Transverse colon (tissue), 4 donors: ENCODE measurements at regions not wholly inside any gene's neighbourhood (a gene's known extent, or its start where the extent isn't known, plus 50 kb on each side); places are given as distances from the start of the nearest gene placed in this dataset.

Experiments
- DNase-seq: peaks from one replicate; pipeline ENCODE4 v3.0.0-alpha.2; 2019
- H3K27ac ChIP-seq, 4 donors: fragments of 200-600 bp; sonication (generic); 2 replicates each; pipeline ENCODE4 v1.5.1; 2016 to 2018; ENCODE audit warnings: inconsistent platforms in 4 of 4
- H3K27me3 ChIP-seq: fragments of 200-600 bp; sonication (generic); 2 replicates; pipeline ENCODE4 v1.5.1; 2017; ENCODE audit warnings: inconsistent platforms
- H3K36me3 ChIP-seq, 4 donors: fragments of 200-600 bp; sonication (generic); 2 replicates each; pipeline ENCODE4 v1.5.1; 2017 to 2019; ENCODE audit warnings: inconsistent platforms in 4 of 4
- H3K4me1 ChIP-seq, 4 donors: fragments of 200-600 bp; sonication (generic); 2 replicates each; pipeline ENCODE4 v1.5.1; 2017 to 2020; ENCODE audit warnings: inconsistent platforms in 4 of 4
- H3K4me3 ChIP-seq, 4 donors: fragments of 200-600 bp; sonication (generic); 1 replicate in 1 of 4; 2 replicates in 3 of 4; pipeline versions ENCODE4 v1.5.1 to v1.6.1; 2017 to 2019; ENCODE audit warnings: inconsistent platforms in 4 of 4
- H3K9me3 ChIP-seq, 2 donors: fragments of 200-600 bp; sonication (generic); 2 replicates each; pipeline ENCODE4 v1.5.1; 2017 to 2019; ENCODE audit warnings: inconsistent platforms in 2 of 2
- EP300 ChIP-seq: sonication (generic); formaldehyde crosslinking; IDR thresholded peaks from one replicate; pipeline ENCODE4 v1.6.1; 2017; ENCODE audit warnings: antibody characterized with exemption, low read depth
- POLR2A ChIP-seq: fragments of 450-650 bp; IDR thresholded peaks from one replicate; pipeline ENCODE4 v1.6.1; 2016; ENCODE audit warnings: antibody characterized with exemption, mild to moderate bottlenecking, moderate library complexity
- POLR2AphosphoS5 ChIP-seq, 3 donors: sonication (generic); formaldehyde crosslinking; IDR thresholded peaks; one replicate each; pipeline ENCODE4 v1.6.1; 2016; ENCODE audit warnings: antibody characterized with exemption in 3 of 3
- WGBS, 2 donors: methylation state at CpG; one replicate each; pipeline ENCODE4 v1.1.5; 2018; ENCODE audit warnings: low coverage in 1 of 2; 5-methylcytosine and 5-hydroxymethylcytosine counted together
- in situ Hi-C, 4 donors: fragments of 200-750 bp; cut with MboI; loops; one replicate each; pipeline versions ENCODE4 v1.15.0 to v1.15.1; 2017; ENCODE audit warnings: low sequenced_read_pairs in 3 of 4, low pct_ligation_motif_present in 1 of 4, low pct_unique_long_range_greater_than_20kb in 1 of 4
- intact Hi-C: fragments of 100-400 bp; cut with DNase I; formaldehyde crosslinking; loops from one replicate; pipeline ENCODE4 v1.15.1; 2023; ENCODE audit warnings: low total_unique reads
- TF ChIP-seq, protein P1 (sequence below), 5 experiments: fragments of 200-600 bp in 3 of 5; fragments of 450-650 bp in 2 of 5; sonication (generic) in 3 of 5; IDR thresholded peaks; 1 replicate in 2 of 5; 2 replicates in 3 of 5; pipeline ENCODE4 v1.5.1; 2016 to 2017; ENCODE audit warnings: antibody characterized with exemption in 5 of 5, inconsistent platforms in 3 of 5, mild to moderate bottlenecking in 2 of 5, moderate library complexity in 1 of 5

DNA sequence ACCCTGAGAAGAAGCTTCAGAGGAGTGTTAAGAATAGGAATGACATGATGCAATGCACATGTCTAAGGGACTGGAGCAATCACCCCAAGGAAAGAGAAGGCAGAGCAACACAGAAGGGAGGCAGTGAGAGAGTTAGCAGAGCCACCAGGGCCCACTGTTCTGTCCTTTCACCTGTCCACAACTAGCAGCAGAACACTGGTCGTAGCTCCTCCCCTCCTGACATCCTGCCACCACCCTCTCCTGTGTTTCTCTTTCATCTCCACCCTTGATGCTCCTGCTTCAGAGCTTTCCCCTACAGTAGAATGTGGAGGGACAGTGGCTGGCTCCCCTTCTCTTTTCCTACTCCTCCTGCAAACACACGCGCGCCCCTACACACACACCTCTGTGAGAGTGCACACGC is 483.4 kb upstream of the KIF2A start:
- intact Hi-C loops (no loop called here), in situ Hi-C loops (no loop called here)
- TF ChIP-seq POLR2AphosphoS5 (IDR thresholded peaks at IDR 0.05) (no peak), EP300 (no peak), POLR2A (no peak)
- TF ChIP-seq, protein P1, sequence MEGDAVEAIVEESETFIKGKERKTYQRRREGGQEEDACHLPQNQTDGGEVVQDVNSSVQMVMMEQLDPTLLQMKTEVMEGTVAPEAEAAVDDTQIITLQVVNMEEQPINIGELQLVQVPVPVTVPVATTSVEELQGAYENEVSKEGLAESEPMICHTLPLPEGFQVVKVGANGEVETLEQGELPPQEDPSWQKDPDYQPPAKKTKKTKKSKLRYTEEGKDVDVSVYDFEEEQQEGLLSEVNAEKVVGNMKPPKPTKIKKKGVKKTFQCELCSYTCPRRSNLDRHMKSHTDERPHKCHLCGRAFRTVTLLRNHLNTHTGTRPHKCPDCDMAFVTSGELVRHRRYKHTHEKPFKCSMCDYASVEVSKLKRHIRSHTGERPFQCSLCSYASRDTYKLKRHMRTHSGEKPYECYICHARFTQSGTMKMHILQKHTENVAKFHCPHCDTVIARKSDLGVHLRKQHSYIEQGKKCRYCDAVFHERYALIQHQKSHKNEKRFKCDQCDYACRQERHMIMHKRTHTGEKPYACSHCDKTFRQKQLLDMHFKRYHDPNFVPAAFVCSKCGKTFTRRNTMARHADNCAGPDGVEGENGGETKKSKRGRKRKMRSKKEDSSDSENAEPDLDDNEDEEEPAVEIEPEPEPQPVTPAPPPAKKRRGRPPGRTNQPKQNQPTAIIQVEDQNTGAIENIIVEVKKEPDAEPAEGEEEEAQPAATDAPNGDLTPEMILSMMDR (IDR thresholded peaks at IDR 0.05), result no peak
- H3K27ac ChIP-seq, result no peak overlapping the region
- no peaks in the 10 kb centered on the region for H3K27me3 ChIP-seq
- no peak overlapping the region for H3K4me3 ChIP-seq
- H3K36me3 ChIP-seq, result no peaks in the 10 kb centered on the region
- DNase-seq, result no peak
- no peaks in the 10 kb centered on the region for H3K9me3 ChIP-seq
- WGBS, 2 donors, result 92 to 94% methylated on average over 5 of the region's 5 CpGs
- H3K4me1 ChIP-seq, result no peaks in the 10 kb centered on the region

DNA sequence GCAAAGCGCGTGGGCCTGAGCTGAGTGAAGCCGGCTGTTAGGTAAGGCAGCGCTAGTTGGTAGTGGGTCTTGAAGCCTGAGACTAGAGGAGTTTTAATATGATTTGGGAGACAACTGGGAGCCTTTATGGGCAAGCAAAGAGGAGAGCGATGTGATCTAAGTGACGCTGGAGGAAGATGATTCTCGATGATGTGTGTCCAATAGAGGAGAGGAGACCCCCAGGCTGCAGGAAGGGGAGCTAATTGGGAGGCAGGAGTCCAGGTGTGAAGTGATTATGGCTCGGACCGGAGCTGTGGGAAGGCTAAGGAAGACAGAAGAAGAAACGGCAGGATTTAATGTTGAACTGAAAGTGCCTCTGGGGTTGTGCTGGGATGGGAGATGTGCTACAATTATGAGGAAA is 482.9 kb upstream of the KIF2A start:
- Histone ChIP-seq H3K27ac (no peak overlapping the region), H3K4me3 (no peak overlapping the region), H3K36me3 (no peaks in the 10 kb centered on the region), H3K9me3 (no peaks in the 10 kb centered on the region), H3K27me3 (no peaks in the 10 kb centered on the region), H3K4me1 (no peaks in the 10 kb centered on the region)
- 81 to 85% methylated on average over 10 of the region's 10 CpGs for WGBS, 2 donors
- TF ChIP-seq POLR2A (no peak), POLR2AphosphoS5 (IDR thresholded peaks at IDR 0.05) (no peak), EP300 (no peak)
- TF ChIP-seq, protein P1 (IDR thresholded peaks at IDR 0.05), result no peak
- in situ Hi-C loops (no loop called here), intact Hi-C loops (no loop called here)
- no peak for DNase-seq

DNA sequence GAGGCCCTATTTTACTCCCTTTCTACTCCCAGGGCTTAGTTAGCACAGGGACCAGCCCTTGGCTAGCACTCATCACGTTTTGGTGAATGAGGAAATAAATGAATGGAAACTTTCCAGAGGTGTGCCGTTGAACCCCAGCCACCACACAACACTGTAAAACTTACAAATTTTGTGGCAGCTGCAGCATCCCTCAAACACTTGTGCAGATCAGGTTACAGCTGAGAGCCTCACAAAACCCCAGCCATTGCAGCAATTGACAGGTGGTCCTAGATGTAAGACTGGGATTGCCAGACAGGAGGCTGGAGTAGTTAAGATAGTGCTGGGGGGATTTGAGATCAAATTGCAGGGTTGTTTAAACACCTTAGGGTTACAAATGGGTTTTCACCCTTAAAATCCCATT is 482.2 kb upstream of the KIF2A start:
- no peak for DNase-seq
- Histone ChIP-seq H3K27me3 (no peaks in the 10 kb centered on the region), H3K27ac (no peak overlapping the region), H3K4me1 (no peaks in the 10 kb centered on the region), H3K4me3 (no peak overlapping the region), H3K9me3 (no peaks in the 10 kb centered on the region), H3K36me3 (no peaks in the 10 kb centered on the region)
- in situ Hi-C loops, result no loop called here
- intact Hi-C loops, result no loop called here
- WGBS, 2 donors, result 25 to 41% methylated on average over 2 of the region's 2 CpGs
- TF ChIP-seq POLR2AphosphoS5 (IDR thresholded peaks at IDR 0.05) (no peak), EP300 (no peak), POLR2A (no peak)
- TF ChIP-seq, protein P1 (IDR thresholded peaks at IDR 0.05), result no peak

DNA sequence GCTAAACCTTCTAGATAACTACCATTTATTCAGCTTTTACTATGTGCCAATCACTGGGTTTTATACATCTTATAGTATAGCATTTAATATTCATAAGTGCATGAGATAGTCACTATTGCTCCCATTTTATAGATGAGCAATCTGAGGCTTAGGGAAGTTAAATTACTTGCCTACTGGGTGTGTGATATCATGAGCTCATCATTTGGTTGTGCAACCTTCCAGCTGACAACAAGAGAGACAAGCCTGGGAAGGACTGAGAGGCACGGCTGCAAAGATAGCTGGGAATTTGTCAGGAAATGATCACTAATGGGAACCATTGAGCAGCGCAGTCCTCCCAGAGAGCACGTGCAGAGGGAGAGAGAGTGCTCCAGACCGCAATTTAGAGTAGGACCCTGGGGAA is 481.6 kb upstream of the KIF2A start:
- intact Hi-C loops, result no loop called here
- Histone ChIP-seq H3K36me3 (no peaks in the 10 kb centered on the region), H3K27ac (no peak overlapping the region), H3K4me1 (no peaks in the 10 kb centered on the region), H3K4me3 (no peak overlapping the region), H3K9me3 (no peaks in the 10 kb centered on the region), H3K27me3 (no peaks in the 10 kb centered on the region)
- no peak for DNase-seq
- no peak for TF ChIP-seq POLR2A
- TF ChIP-seq, protein P1 (IDR thresholded peaks at IDR 0.05), result no peak
- TF ChIP-seq POLR2AphosphoS5 (IDR thresholded peaks at IDR 0.05), result no peak
- no peak for TF ChIP-seq EP300
- 87% methylated on average over 4 of the region's 4 CpGs; no CpG with 5 or more reads in 1 of the 2 donors for WGBS, 2 donors
- in situ Hi-C loops, result no loop called here
